LNCAP (cell line): ENCODE measurements at regions not wholly inside any gene's neighbourhood (a gene's known extent, or its start where the extent isn't known, plus 50 kb on each side); places are given as distances from the start of the nearest gene placed in this dataset.

ENCODE experiments used
- TF ChIP-seq, protein P1 (sequence below): fragments of 450-650 bp; IDR thresholded peaks from 2 replicates; pipeline ENCODE4 v1.5.1; 2017; ENCODE audit warnings: mild to moderate bottlenecking

DNA sequence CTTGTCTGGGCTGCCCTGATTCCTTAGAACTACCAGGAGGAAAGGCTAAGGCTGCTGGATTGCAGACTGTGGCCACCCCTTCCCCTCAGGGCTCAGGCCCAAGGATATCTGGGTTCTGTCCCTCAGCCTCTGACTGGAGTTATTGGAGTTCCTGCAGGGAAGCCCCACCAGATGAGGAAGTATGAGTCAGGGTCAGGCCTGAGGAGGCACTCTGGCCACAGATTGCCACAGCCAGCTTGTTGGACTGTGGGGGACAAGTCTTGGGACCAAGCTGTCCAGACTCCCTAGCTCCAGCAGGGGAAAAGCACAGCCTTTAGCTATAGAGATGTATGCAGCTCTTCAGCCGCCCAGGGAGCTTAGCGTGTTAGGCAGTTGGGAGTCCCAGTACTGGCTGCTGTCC lies 381.9 kb upstream of the TOM1L1 start:
- TF ChIP-seq, protein P1, sequence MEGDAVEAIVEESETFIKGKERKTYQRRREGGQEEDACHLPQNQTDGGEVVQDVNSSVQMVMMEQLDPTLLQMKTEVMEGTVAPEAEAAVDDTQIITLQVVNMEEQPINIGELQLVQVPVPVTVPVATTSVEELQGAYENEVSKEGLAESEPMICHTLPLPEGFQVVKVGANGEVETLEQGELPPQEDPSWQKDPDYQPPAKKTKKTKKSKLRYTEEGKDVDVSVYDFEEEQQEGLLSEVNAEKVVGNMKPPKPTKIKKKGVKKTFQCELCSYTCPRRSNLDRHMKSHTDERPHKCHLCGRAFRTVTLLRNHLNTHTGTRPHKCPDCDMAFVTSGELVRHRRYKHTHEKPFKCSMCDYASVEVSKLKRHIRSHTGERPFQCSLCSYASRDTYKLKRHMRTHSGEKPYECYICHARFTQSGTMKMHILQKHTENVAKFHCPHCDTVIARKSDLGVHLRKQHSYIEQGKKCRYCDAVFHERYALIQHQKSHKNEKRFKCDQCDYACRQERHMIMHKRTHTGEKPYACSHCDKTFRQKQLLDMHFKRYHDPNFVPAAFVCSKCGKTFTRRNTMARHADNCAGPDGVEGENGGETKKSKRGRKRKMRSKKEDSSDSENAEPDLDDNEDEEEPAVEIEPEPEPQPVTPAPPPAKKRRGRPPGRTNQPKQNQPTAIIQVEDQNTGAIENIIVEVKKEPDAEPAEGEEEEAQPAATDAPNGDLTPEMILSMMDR, result no peak

DNA sequence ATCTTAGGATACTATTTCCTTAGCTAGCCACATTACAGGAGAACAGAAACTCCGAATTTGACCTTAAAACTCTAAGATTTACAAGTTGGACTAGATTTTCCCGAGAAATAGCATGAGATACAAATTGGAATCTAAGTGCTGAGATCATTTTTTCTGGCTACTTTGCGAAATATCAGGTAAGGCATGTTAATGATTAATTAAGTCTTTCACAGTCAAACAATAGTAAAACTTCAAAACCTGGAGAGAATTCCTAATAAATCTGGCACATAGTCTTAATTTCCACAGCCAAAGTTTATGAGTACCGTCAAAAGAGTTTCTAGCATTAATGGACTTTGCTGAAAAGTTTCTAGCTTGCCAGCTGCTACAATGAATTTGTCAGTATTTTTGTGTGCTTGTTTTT lies 379.5 kb upstream of the TOM1L1 start:
- TF ChIP-seq, protein P1, result no peak

GRCh38 chr17:54524501-54524900 lies 376.2 kb upstream of the TOM1L1 start:
- TF ChIP-seq, protein P1, result no peak

DNA sequence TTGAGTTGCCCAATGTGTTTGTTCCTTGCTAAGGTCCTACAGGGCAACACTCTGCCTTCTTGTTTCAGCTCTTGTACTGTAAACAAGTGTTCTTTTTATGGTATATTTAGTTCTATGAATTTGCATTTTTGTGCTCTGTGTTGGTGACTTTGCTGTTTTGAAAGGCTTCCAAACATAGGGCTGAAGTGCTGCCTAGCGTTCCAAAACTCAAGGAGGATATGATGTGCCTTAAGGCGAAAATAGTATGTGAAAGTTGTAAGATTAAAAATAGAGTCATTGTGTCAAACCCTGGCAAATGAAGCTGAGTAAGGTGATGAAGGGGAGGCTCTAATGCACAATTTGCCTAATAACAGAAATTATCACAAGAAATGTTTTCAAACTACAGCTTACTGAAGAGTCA lies 372.7 kb upstream of the TOM1L1 start:
- TF ChIP-seq, protein P1, result no peak

DNA sequence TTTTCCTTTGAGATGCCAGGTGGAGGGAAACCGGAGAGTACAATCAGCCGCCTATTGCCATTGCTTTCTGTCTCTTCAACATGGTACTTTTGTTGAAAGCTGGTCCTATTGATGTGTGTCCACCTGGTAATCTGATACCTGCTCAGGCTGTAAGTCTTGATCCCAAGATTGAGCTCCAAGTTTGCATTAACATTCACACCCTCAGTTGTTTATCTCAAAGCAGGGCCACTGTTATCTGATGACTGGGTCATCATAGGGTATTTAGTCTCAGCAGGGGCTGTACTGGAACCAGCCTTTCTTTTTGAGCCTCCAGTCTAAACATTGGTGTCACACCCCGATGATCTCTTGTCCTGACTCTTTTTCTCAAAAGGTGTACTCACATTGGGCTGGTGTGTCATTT lies 370.3 kb upstream of the TOM1L1 start:
- TF ChIP-seq, protein P1, result no peak

GRCh38 chr17:54536306-54536705 lies 364.3 kb upstream of the TOM1L1 start:
- TF ChIP-seq, protein P1, result no peak

- TF ChIP-seq, protein P1, result no peak
Observed at GRCh38 chr17:54537656-54538055, 363.0 kb upstream of the TOM1L1 start.

DNA sequence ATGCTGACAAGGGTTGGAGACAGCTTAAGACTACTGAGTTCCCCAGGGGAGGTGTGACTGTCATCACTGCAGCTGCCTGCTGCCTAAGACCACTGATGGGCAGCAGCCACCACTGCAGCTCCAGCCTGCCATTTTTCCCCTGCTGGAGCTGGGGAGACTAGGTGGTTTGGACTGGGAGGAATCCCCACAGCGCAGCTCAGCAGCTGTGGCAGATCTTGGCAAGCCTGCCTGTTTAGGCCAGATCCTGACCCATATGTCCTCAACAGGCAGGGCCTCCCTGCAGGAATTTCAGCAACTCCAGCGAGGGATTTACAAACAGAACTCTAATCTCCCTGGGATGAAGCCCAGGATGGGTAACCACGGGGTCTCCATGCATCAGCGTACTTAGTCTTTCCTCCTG lies 356.4 kb upstream of the TOM1L1 start:
- TF ChIP-seq, protein P1, result no peak
